ENCODE measurements at regions not wholly inside any gene's neighbourhood (a gene's known extent, or its start where the extent isn't known, plus 50 kb on each side); places are given as distances from the start of the nearest gene placed in this dataset.

- TF ChIP-seq POLR2A (IDR thresholded peaks at IDR 0.05; ENCODE audit: insufficient read depth in 1 of 2, low read depth in 2 of 2, low read length in 2 of 2): no peak
- no peak for TF ChIP-seq IRF2 (CRISPR knock-in tag; IDR thresholded peaks at IDR 0.05)
- no peak for TF ChIP-seq EZH2 (conservative IDR thresholded peaks at IDR 0.05; ENCODE audit: low read depth, low read length)
- no peak for TF ChIP-seq RBAK (CRISPR knock-in tag; IDR thresholded peaks at IDR 0.05)
- no peak for TF ChIP-seq JUNB (CRISPR knock-in tag; IDR thresholded peaks at IDR 0.05; ENCODE audit: borderline replicate concordance)
- TF ChIP-seq ZFP1 (CRISPR knock-in tag; IDR thresholded peaks at IDR 0.05): no peak
- no peak for TF ChIP-seq NFIC (IDR thresholded peaks at IDR 0.05; ENCODE audit: low read length)
- no peak for TF ChIP-seq ZNF354B (CRISPR knock-in tag; IDR thresholded peaks at IDR 0.05)
- no peak for TF ChIP-seq ZNF672 (CRISPR knock-in tag; IDR thresholded peaks at IDR 0.05)
- TF ChIP-seq POLR2AphosphoS5 (IDR thresholded peaks at IDR 0.05; ENCODE audit: low read depth, low read length): no peak
- TF ChIP-seq GMEB1 (CRISPR knock-in tag; IDR thresholded peaks at IDR 0.05; ENCODE audit: borderline replicate concordance): no peak
- TF ChIP-seq, protein P1, sequence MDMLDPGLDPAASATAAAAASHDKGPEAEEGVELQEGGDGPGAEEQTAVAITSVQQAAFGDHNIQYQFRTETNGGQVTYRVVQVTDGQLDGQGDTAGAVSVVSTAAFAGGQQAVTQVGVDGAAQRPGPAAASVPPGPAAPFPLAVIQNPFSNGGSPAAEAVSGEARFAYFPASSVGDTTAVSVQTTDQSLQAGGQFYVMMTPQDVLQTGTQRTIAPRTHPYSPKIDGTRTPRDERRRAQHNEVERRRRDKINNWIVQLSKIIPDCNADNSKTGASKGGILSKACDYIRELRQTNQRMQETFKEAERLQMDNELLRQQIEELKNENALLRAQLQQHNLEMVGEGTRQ (IDR thresholded peaks at IDR 0.05; ENCODE audit: low read depth, low read length): no peak
- TF ChIP-seq, protein P1 (CRISPR knock-in tag; IDR thresholded peaks at IDR 0.05; ENCODE audit: borderline replicate concordance): no peak
Observed at GRCh38 chr7:47636081-47636432, 54.1 kb upstream of the TNS3 start.

Data from HepG2 (cell line).